Cardiac fibroblast (primary cell): ENCODE measurements at regions not wholly inside any gene's neighbourhood (a gene's known extent, or its start where the extent isn't known, plus 50 kb on each side); places are given as distances from the start of the nearest gene placed in this dataset.

Source experiments
- DNase-seq, 2 donors: peaks; one replicate each; pipeline versions ENCODE4 v3.0.0 to v3.0.0-alpha.2; 2010; ENCODE audit warnings: low read depth in 2 of 2
- H3K4me3 ChIP-seq, 2 donors: replicated peaks in 1 of 2; 1 replicate in 1 of 2; 2 replicates in 1 of 2; pipeline ENCODE4 v1.5.1; 2011; ENCODE audit warnings: low read depth in 2 of 2, low read length in 2 of 2, mild to moderate bottlenecking in 2 of 2, moderate library complexity in 1 of 2
- CTCF ChIP-seq: IDR thresholded peaks from one replicate; pipeline ENCODE4 v1.5.1; 2011; ENCODE audit warnings: low read depth, mild to moderate bottlenecking, low read length, inconsistent platforms

- no peak for TF ChIP-seq CTCF
- peak in 1 of 2 donors; percentile 12 for DNase-seq
- no peak overlapping the region for H3K4me3 ChIP-seq
Measured at GRCh38 chr14:86022031-86022629, 492.2 kb downstream of the FLRT2 start.

GRCh38 chr14:86020841-86021240, 490.9 kb downstream of the FLRT2 start:
- DNase-seq: no peak
- H3K4me3 ChIP-seq: no peak overlapping the region
- no peak for TF ChIP-seq CTCF

GRCh38 chr14:86015941-86016340, 486.0 kb downstream of the FLRT2 start:
- no peak for TF ChIP-seq CTCF
- peak in 1 of 2 donors; percentile 4 for DNase-seq
- H3K4me3 ChIP-seq: no peak overlapping the region

- no peak for DNase-seq
- TF ChIP-seq CTCF: no peak
- H3K4me3 ChIP-seq: no peak overlapping the region
Measured at GRCh38 chr14:86015511-86015910, 485.6 kb downstream of the FLRT2 start.

- peak; percentile 2 to 8 for DNase-seq
- no peak for TF ChIP-seq CTCF
- H3K4me3 ChIP-seq: no peak overlapping the region
Measured at GRCh38 chr14:86013641-86014040, 483.7 kb downstream of the FLRT2 start.

- no peak for DNase-seq
- TF ChIP-seq CTCF: no peak
- H3K4me3 ChIP-seq: no peak overlapping the region
Measured at GRCh38 chr14:86012461-86012860, 482.5 kb downstream of the FLRT2 start.

- DNase-seq: peak in 1 of 2 donors; percentile 36
- no peak for TF ChIP-seq CTCF
- H3K4me3 ChIP-seq: no peak overlapping the region
Measured at GRCh38 chr14:86003998-86004397, 474.1 kb downstream of the FLRT2 start.
